HAP-1 (cell line): ENCODE measurements at regions not wholly inside any gene's neighbourhood (a gene's known extent, or its start where the extent isn't known, plus 50 kb on each side); places are given as distances from the start of the nearest gene placed in this dataset.

Experiments used
- DNase-seq, 2 experiments: peaks; one replicate each; pipeline ENCODE4 v3.0.0-alpha.2; 2016 to 2020; ENCODE audit warnings: low spot score in 2 of 2
- H3K27me3 ChIP-seq: fragments of 250-450 bp; sonication (Bioruptor Pico); 2 replicates; pipeline ENCODE4 v1.5.1; 2020; ENCODE audit warnings: low read depth, mild to moderate bottlenecking, moderate library complexity
- H3K36me3 ChIP-seq: fragments of 250-450 bp; sonication (Bioruptor Pico); replicated peaks from 2 replicates; pipeline ENCODE4 v1.5.1; 2020; ENCODE audit warnings: mild to moderate bottlenecking
- H3K4me1 ChIP-seq: fragments of 250-450 bp; sonication (Bioruptor Pico); 2 replicates; pipeline ENCODE4 v1.5.1; 2020; ENCODE audit warnings: mild to moderate bottlenecking
- H3K4me3 ChIP-seq: fragments of 250-450 bp; sonication (Bioruptor Pico); 2 replicates; pipeline ENCODE4 v1.5.1; 2020; ENCODE audit warnings: mild to moderate bottlenecking, moderate library complexity
- H3K9me3 ChIP-seq: fragments of 250-450 bp; sonication (Bioruptor Pico); 2 replicates; pipeline ENCODE4 v1.5.1; 2020; ENCODE audit warnings: mild to moderate bottlenecking, moderate library complexity
- in situ Hi-C: fragments of 300-500 bp; cut with MboI; formaldehyde crosslinking; loops from 3 replicates; pipeline ENCODE4 v1.14.3; 2020; ENCODE audit warnings: low sequenced_read_pairs, inconsistent platforms, mixed read lengths

- Histone ChIP-seq H3K4me1 (no peaks in the 10 kb centered on the region), H3K4me3 (no peak overlapping the region), H3K27me3 (no peaks in the 10 kb centered on the region), H3K9me3 (no peaks in the 10 kb centered on the region), H3K36me3 (no peaks in the 10 kb centered on the region)
- in situ Hi-C loops, result no loop called here
- no peak for DNase-seq
Observed at GRCh38 chr7:9226500-9226899, 793.1 kb downstream of the NXPH1 start.

GRCh38 chr7:9231630-9232121 is 798.3 kb downstream of the NXPH1 start:
- no peak for DNase-seq
- in situ Hi-C loops, result no loop called here
- Histone ChIP-seq H3K27me3 (no peaks in the 10 kb centered on the region), H3K4me1 (no peaks in the 10 kb centered on the region), H3K9me3 (no peaks in the 10 kb centered on the region), H3K36me3 (no peaks in the 10 kb centered on the region), H3K4me3 (no peak overlapping the region)

- Histone ChIP-seq H3K27me3 (no peaks in the 10 kb centered on the region), H3K36me3 (no peaks in the 10 kb centered on the region), H3K9me3 (no peaks in the 10 kb centered on the region), H3K4me3 (no peak overlapping the region), H3K4me1 (no peaks in the 10 kb centered on the region)
- in situ Hi-C loops, result no loop called here
- DNase-seq, result no peak
Observed at GRCh38 chr7:9240001-9240400, 806.6 kb downstream of the NXPH1 start.

- Histone ChIP-seq H3K4me3 (no peak overlapping the region), H3K36me3 (no peaks in the 10 kb centered on the region), H3K4me1 (no peaks in the 10 kb centered on the region), H3K9me3 (no peaks in the 10 kb centered on the region), H3K27me3 (no peaks in the 10 kb centered on the region)
- in situ Hi-C loops, result no loop called here
- DNase-seq, result no peak
Observed at GRCh38 chr7:9241826-9242225, 808.4 kb downstream of the NXPH1 start.

- Histone ChIP-seq H3K27me3 (no peaks in the 10 kb centered on the region), H3K9me3 (no peaks in the 10 kb centered on the region), H3K4me3 (no peak overlapping the region), H3K36me3 (no peaks in the 10 kb centered on the region), H3K4me1 (no peaks in the 10 kb centered on the region)
- no peak for DNase-seq
- in situ Hi-C loops, result no loop called here
Observed at GRCh38 chr7:9242636-9243035, 809.2 kb downstream of the NXPH1 start.

- no peaks in the 10 kb centered on the region for H3K4me1 ChIP-seq
- H3K36me3 ChIP-seq, result no peaks in the 10 kb centered on the region
- DNase-seq, result peak in 1 of 2 experiments; percentile 6
- H3K4me3 ChIP-seq, result no peak overlapping the region
- in situ Hi-C loops, result no loop called here
- H3K9me3 ChIP-seq, result no peaks in the 10 kb centered on the region
- H3K27me3 ChIP-seq, result no peaks in the 10 kb centered on the region
Observed at GRCh38 chr7:9250876-9251275, 817.5 kb downstream of the NXPH1 start.

GRCh38 chr7:9264395-9264794 is 831.0 kb downstream of the NXPH1 start:
- DNase-seq, result no peak
- Histone ChIP-seq H3K4me1 (no peaks in the 10 kb centered on the region), H3K4me3 (no peak overlapping the region), H3K9me3 (no peaks in the 10 kb centered on the region), H3K36me3 (no peaks in the 10 kb centered on the region), H3K27me3 (no peaks in the 10 kb centered on the region)
- in situ Hi-C loops, result no loop called here

- in situ Hi-C loops, result no loop called here
- peak in 1 of 2 experiments; percentile 42 for DNase-seq
- no peaks in the 10 kb centered on the region for H3K9me3 ChIP-seq
- no peaks in the 10 kb centered on the region for H3K36me3 ChIP-seq
- H3K4me3 ChIP-seq, result no peak overlapping the region
- H3K4me1 ChIP-seq, result no peaks in the 10 kb centered on the region
- no peaks in the 10 kb centered on the region for H3K27me3 ChIP-seq
Observed at GRCh38 chr7:9280088-9280487, 846.7 kb downstream of the NXPH1 start.

- H3K9me3 ChIP-seq, result no peaks in the 10 kb centered on the region
- H3K4me3 ChIP-seq, result no peak overlapping the region
- H3K27me3 ChIP-seq, result no peaks in the 10 kb centered on the region
- no peak for DNase-seq
- H3K36me3 ChIP-seq, result no peaks in the 10 kb centered on the region
- in situ Hi-C loops, result no loop called here
- no peaks in the 10 kb centered on the region for H3K4me1 ChIP-seq
Observed at GRCh38 chr7:9283246-9283645, 849.8 kb downstream of the NXPH1 start.

GRCh38 chr7:9302436-9302835 is 869.0 kb downstream of the NXPH1 start:
- DNase-seq, result no peak
- H3K4me1 ChIP-seq, result no peaks in the 10 kb centered on the region
- H3K27me3 ChIP-seq, result no peaks in the 10 kb centered on the region
- H3K36me3 ChIP-seq, result no peaks in the 10 kb centered on the region
- H3K9me3 ChIP-seq, result no peaks in the 10 kb centered on the region
- in situ Hi-C loops, result no loop called here
- no peak overlapping the region for H3K4me3 ChIP-seq

GRCh38 chr7:9307131-9307530 is 873.7 kb downstream of the NXPH1 start:
- DNase-seq, result no peak
- no peaks in the 10 kb centered on the region for H3K36me3 ChIP-seq
- no peak overlapping the region for H3K4me3 ChIP-seq
- H3K27me3 ChIP-seq, result no peaks in the 10 kb centered on the region
- no peaks in the 10 kb centered on the region for H3K9me3 ChIP-seq
- in situ Hi-C loops, result no loop called here
- H3K4me1 ChIP-seq, result no peaks in the 10 kb centered on the region

GRCh38 chr7:9324513-9324912 is 891.1 kb downstream of the NXPH1 start:
- Histone ChIP-seq H3K36me3 (no peaks in the 10 kb centered on the region), H3K27me3 (no peaks in the 10 kb centered on the region), H3K4me1 (no peaks in the 10 kb centered on the region), H3K9me3 (no peaks in the 10 kb centered on the region), H3K4me3 (no peak overlapping the region)
- DNase-seq, result no peak
- in situ Hi-C loops, result no loop called here

- Histone ChIP-seq H3K36me3 (no peaks in the 10 kb centered on the region), H3K27me3 (no peaks in the 10 kb centered on the region), H3K4me3 (no peak overlapping the region), H3K9me3 (no peaks in the 10 kb centered on the region), H3K4me1 (no peaks in the 10 kb centered on the region)
- DNase-seq, result no peak
- in situ Hi-C loops, result no loop called here
Observed at GRCh38 chr7:9328296-9328695, 894.9 kb downstream of the NXPH1 start.

- no peaks in the 10 kb centered on the region for H3K27me3 ChIP-seq
- in situ Hi-C loops, result no loop called here
- no peaks in the 10 kb centered on the region for H3K9me3 ChIP-seq
- no peaks in the 10 kb centered on the region for H3K36me3 ChIP-seq
- no peaks in the 10 kb centered on the region for H3K4me1 ChIP-seq
- H3K4me3 ChIP-seq, result no peak overlapping the region
- DNase-seq, result no peak
Observed at GRCh38 chr7:9349625-9350024, 916.2 kb downstream of the NXPH1 start.

GRCh38 chr7:9391221-9391620 is 957.8 kb downstream of the NXPH1 start:
- DNase-seq, result no peak
- H3K36me3 ChIP-seq, result no peaks in the 10 kb centered on the region
- no peaks in the 10 kb centered on the region for H3K4me1 ChIP-seq
- in situ Hi-C loops, result no loop called here
- H3K27me3 ChIP-seq, result no peaks in the 10 kb centered on the region
- H3K4me3 ChIP-seq, result no peak overlapping the region
- no peaks in the 10 kb centered on the region for H3K9me3 ChIP-seq
